NT2/D1 (cell line): ENCODE measurements at regions not wholly inside any gene's neighbourhood (a gene's known extent, or its start where the extent isn't known, plus 50 kb on each side); places are given as distances from the start of the nearest gene placed in this dataset.

ENCODE experiments used
- DNase-seq: peaks from one replicate; pipeline ENCODE4 v3.0.0-alpha.2; 2011; ENCODE audit warnings: low read depth, low spot score
- H3K27me3 ChIP-seq: 2 replicates; pipeline ENCODE4 v1.6.0; 2011; ENCODE audit warnings: mild to moderate bottlenecking; ENCODE audit not compliant: insufficient read length, insufficient read depth
- H3K36me3 ChIP-seq: 2 replicates; pipeline ENCODE4 v1.6.1; 2011; ENCODE audit warnings: mild to moderate bottlenecking, low read length, mixed read lengths; ENCODE audit not compliant: insufficient read depth, insufficient read length
- H3K4me1 ChIP-seq: 2 replicates; pipeline ENCODE4 v1.5.1; 2011; ENCODE audit not compliant: insufficient read depth, insufficient read length
- H3K4me3 ChIP-seq: 2 replicates; pipeline ENCODE4 v1.5.1; 2011; ENCODE audit warnings: low read depth; ENCODE audit not compliant: insufficient read length
- H3K9ac ChIP-seq: 2 replicates; pipeline ENCODE4 v1.6.0; 2011; ENCODE audit warnings: low read depth; ENCODE audit not compliant: insufficient read length
- H3K9me3 ChIP-seq: 2 replicates; pipeline ENCODE4 v1.5.1; 2011; ENCODE audit warnings: mild to moderate bottlenecking, low read length; ENCODE audit not compliant: insufficient read depth
- SUZ12 ChIP-seq: IDR thresholded peaks from 2 replicates; pipeline ENCODE4 v1.6.1; 2011; ENCODE audit not compliant: insufficient read length, insufficient read depth; ENCODE audit errors: extremely low read depth
- YY1 ChIP-seq: IDR thresholded peaks from 2 replicates; pipeline ENCODE4 v1.6.1; 2011; ENCODE audit not compliant: insufficient read length, insufficient read depth
- ZNF274 ChIP-seq: IDR thresholded peaks from 2 replicates; pipeline ENCODE4 v1.6.1; 2011; ENCODE audit warnings: mild to moderate bottlenecking, low read depth, low read length

GRCh38 chr15:46296797-46297196, 662.0 kb downstream of the SQOR start:
- no peaks in the 10 kb centered on the region for H3K27me3 ChIP-seq
- no peak for DNase-seq
- no peaks in the 10 kb centered on the region for H3K36me3 ChIP-seq
- H3K9ac ChIP-seq, result no peak overlapping the region
- H3K4me3 ChIP-seq, result no peak overlapping the region
- TF ChIP-seq SUZ12 (no peak), ZNF274 (no peak), YY1 (no peak)
- no peaks in the 10 kb centered on the region for H3K9me3 ChIP-seq
- no peaks in the 10 kb centered on the region for H3K4me1 ChIP-seq

GRCh38 chr15:46297766-46298165, 662.9 kb downstream of the SQOR start:
- DNase-seq, result no peak
- TF ChIP-seq YY1 (no peak), ZNF274 (no peak), SUZ12 (no peak)
- no peaks in the 10 kb centered on the region for H3K9me3 ChIP-seq
- no peaks in the 10 kb centered on the region for H3K36me3 ChIP-seq
- no peak overlapping the region for H3K9ac ChIP-seq
- no peak overlapping the region for H3K4me3 ChIP-seq
- no peaks in the 10 kb centered on the region for H3K4me1 ChIP-seq
- H3K27me3 ChIP-seq, result no peaks in the 10 kb centered on the region

- Histone ChIP-seq H3K36me3 (no peaks in the 10 kb centered on the region), H3K9ac (no peak overlapping the region), H3K9me3 (no peaks in the 10 kb centered on the region), H3K4me1 (no peaks in the 10 kb centered on the region), H3K4me3 (no peak overlapping the region), H3K27me3 (no peaks in the 10 kb centered on the region)
- DNase-seq, result no peak
- TF ChIP-seq ZNF274 (no peak), SUZ12 (no peak), YY1 (no peak)
These were observed 665.9 kb downstream of the SQOR start for GRCh38 chr15:46300716-46301115.

- H3K27me3 ChIP-seq, result no peaks in the 10 kb centered on the region
- no peak for DNase-seq
- no peaks in the 10 kb centered on the region for H3K4me1 ChIP-seq
- no peak overlapping the region for H3K9ac ChIP-seq
- H3K9me3 ChIP-seq, result no peaks in the 10 kb centered on the region
- H3K4me3 ChIP-seq, result no peak overlapping the region
- TF ChIP-seq ZNF274 (no peak), SUZ12 (no peak), YY1 (no peak)
- H3K36me3 ChIP-seq, result no peaks in the 10 kb centered on the region
These were observed 666.5 kb downstream of the SQOR start for GRCh38 chr15:46301291-46301690.

GRCh38 chr15:46301826-46302225, 667.0 kb downstream of the SQOR start:
- H3K9ac ChIP-seq, result no peak overlapping the region
- H3K27me3 ChIP-seq, result no peaks in the 10 kb centered on the region
- H3K9me3 ChIP-seq, result no peaks in the 10 kb centered on the region
- H3K4me3 ChIP-seq, result no peak overlapping the region
- TF ChIP-seq ZNF274 (no peak), SUZ12 (no peak), YY1 (no peak)
- DNase-seq, result no peak
- H3K4me1 ChIP-seq, result no peaks in the 10 kb centered on the region
- no peaks in the 10 kb centered on the region for H3K36me3 ChIP-seq

GRCh38 chr15:46304321-46304720, 669.5 kb downstream of the SQOR start:
- Histone ChIP-seq H3K36me3 (no peaks in the 10 kb centered on the region), H3K4me1 (no peaks in the 10 kb centered on the region), H3K27me3 (no peaks in the 10 kb centered on the region), H3K9me3 (no peaks in the 10 kb centered on the region), H3K4me3 (no peak overlapping the region), H3K9ac (no peak overlapping the region)
- no peak for TF ChIP-seq ZNF274
- no peak for TF ChIP-seq YY1
- no peak for TF ChIP-seq SUZ12
- DNase-seq, result peak; percentile 42

GRCh38 chr15:46307746-46308145, 672.9 kb downstream of the SQOR start:
- no peaks in the 10 kb centered on the region for H3K9me3 ChIP-seq
- no peak overlapping the region for H3K4me3 ChIP-seq
- H3K4me1 ChIP-seq, result no peaks in the 10 kb centered on the region
- H3K9ac ChIP-seq, result no peak overlapping the region
- H3K36me3 ChIP-seq, result no peaks in the 10 kb centered on the region
- no peak for DNase-seq
- no peaks in the 10 kb centered on the region for H3K27me3 ChIP-seq
- no peak for TF ChIP-seq SUZ12
- TF ChIP-seq YY1, result no peak
- no peak for TF ChIP-seq ZNF274

GRCh38 chr15:46309914-46310313, 675.1 kb downstream of the SQOR start:
- H3K27me3 ChIP-seq, result no peaks in the 10 kb centered on the region
- DNase-seq, result peak; percentile 9
- H3K4me1 ChIP-seq, result no peaks in the 10 kb centered on the region
- no peaks in the 10 kb centered on the region for H3K9me3 ChIP-seq
- H3K9ac ChIP-seq, result no peak overlapping the region
- H3K36me3 ChIP-seq, result no peaks in the 10 kb centered on the region
- H3K4me3 ChIP-seq, result no peak overlapping the region
- TF ChIP-seq YY1, result no peak
- no peak for TF ChIP-seq ZNF274
- no peak for TF ChIP-seq SUZ12
